HEK293 (cell line): ENCODE measurements at regions not wholly inside any gene's neighbourhood (a gene's known extent, or its start where the extent isn't known, plus 50 kb on each side); places are given as distances from the start of the nearest gene placed in this dataset.

ENCODE experiments used
- KLF7 ChIP-seq: fragments of 450-650 bp; formaldehyde crosslinking; IDR thresholded peaks from 2 replicates; pipeline ENCODE4 v1.5.1; 2016; ENCODE audit warnings: missing biosample characterization, missing genetic modification characterization, borderline replicate concordance
- MZF1 ChIP-seq: fragments of 450-650 bp; formaldehyde crosslinking; IDR thresholded peaks from 2 replicates; pipeline ENCODE4 v1.5.1; 2017; ENCODE audit warnings: missing biosample characterization, missing genetic modification characterization, borderline replicate concordance
- PRDM6 ChIP-seq: fragments of 450-650 bp; formaldehyde crosslinking; IDR thresholded peaks from 2 replicates; pipeline ENCODE4 v1.5.1; 2017; ENCODE audit warnings: missing biosample characterization, missing genetic modification characterization
- SCRT1 ChIP-seq: fragments of 450-650 bp; formaldehyde crosslinking; IDR thresholded peaks from 2 replicates; pipeline ENCODE4 v1.5.1; 2016; ENCODE audit warnings: missing biosample characterization, missing genetic modification characterization, borderline replicate concordance
- TSHZ1 ChIP-seq: fragments of 450-650 bp; formaldehyde crosslinking; IDR thresholded peaks from 2 replicates; pipeline ENCODE4 v1.5.1; 2016; ENCODE audit warnings: missing biosample characterization, missing genetic modification characterization, borderline replicate concordance
- ZBTB7A ChIP-seq: fragments of 450-650 bp; formaldehyde crosslinking; IDR thresholded peaks from 2 replicates; pipeline ENCODE4 v1.5.1; 2016; ENCODE audit warnings: low read depth, missing biosample characterization, missing genetic modification characterization
- ZFP37 ChIP-seq: fragments of 450-650 bp; formaldehyde crosslinking; IDR thresholded peaks from 2 replicates; pipeline ENCODE4 v1.5.1; 2016; ENCODE audit warnings: missing biosample characterization, missing genetic modification characterization
- ZNF121 ChIP-seq: fragments of 450-650 bp; formaldehyde crosslinking; IDR thresholded peaks from 2 replicates; pipeline ENCODE4 v1.5.1; 2016; ENCODE audit warnings: missing biosample characterization, missing genetic modification characterization
- ZNF16 ChIP-seq: fragments of 450-650 bp; formaldehyde crosslinking; IDR thresholded peaks from 2 replicates; pipeline ENCODE4 v1.5.1; 2016; ENCODE audit warnings: low read depth, missing biosample characterization, missing genetic modification characterization
- ZNF23 ChIP-seq: fragments of 450-650 bp; formaldehyde crosslinking; IDR thresholded peaks from 2 replicates; pipeline ENCODE4 v1.5.1; 2016; ENCODE audit warnings: missing biosample characterization, missing genetic modification characterization, borderline replicate concordance
- ZNF239 ChIP-seq: fragments of 450-650 bp; formaldehyde crosslinking; IDR thresholded peaks from 2 replicates; pipeline ENCODE4 v1.5.1; 2016; ENCODE audit warnings: missing biosample characterization, missing genetic modification characterization
- ZNF280D ChIP-seq: fragments of 450-650 bp; formaldehyde crosslinking; IDR thresholded peaks from 2 replicates; pipeline ENCODE4 v1.5.1; 2016; ENCODE audit warnings: missing biosample characterization, missing genetic modification characterization
- ZNF302 ChIP-seq: fragments of 450-650 bp; formaldehyde crosslinking; IDR thresholded peaks from 2 replicates; pipeline ENCODE4 v1.5.1; 2016; ENCODE audit warnings: missing biosample characterization, missing genetic modification characterization, low read depth
- ZNF341 ChIP-seq: fragments of 450-650 bp; formaldehyde crosslinking; IDR thresholded peaks from 2 replicates; pipeline ENCODE4; 2016; ENCODE audit warnings: low read depth, missing biosample characterization, missing genetic modification characterization
- ZNF423 ChIP-seq: fragments of 450-650 bp; formaldehyde crosslinking; IDR thresholded peaks from 2 replicates; pipeline ENCODE4 v1.5.1; 2016; ENCODE audit warnings: missing biosample characterization, missing genetic modification characterization
- ZNF501 ChIP-seq: fragments of 450-650 bp; formaldehyde crosslinking; IDR thresholded peaks from 2 replicates; pipeline ENCODE4 v1.5.1; 2016; ENCODE audit warnings: missing biosample characterization, missing genetic modification characterization
- ZNF514 ChIP-seq: fragments of 450-650 bp; formaldehyde crosslinking; IDR thresholded peaks from 2 replicates; pipeline ENCODE4 v1.5.1; 2016; ENCODE audit warnings: missing biosample characterization, missing genetic modification characterization
- ZNF529 ChIP-seq: fragments of 450-650 bp; formaldehyde crosslinking; IDR thresholded peaks from 2 replicates; pipeline ENCODE4 v1.5.1; 2017; ENCODE audit warnings: missing genetic modification characterization, missing biosample characterization; ENCODE audit not compliant: insufficient replicate concordance
- ZNF544 ChIP-seq: fragments of 450-650 bp; formaldehyde crosslinking; IDR thresholded peaks from 2 replicates; pipeline ENCODE4 v1.5.0; 2017; ENCODE audit warnings: missing biosample characterization, missing genetic modification characterization
- ZNF585B ChIP-seq: fragments of 450-650 bp; formaldehyde crosslinking; IDR thresholded peaks from 2 replicates; pipeline ENCODE4 v1.5.1; 2016; ENCODE audit warnings: missing biosample characterization, missing genetic modification characterization
- ZNF776 ChIP-seq: fragments of 450-650 bp; formaldehyde crosslinking; IDR thresholded peaks from 2 replicates; pipeline ENCODE4 v1.5.0; 2017; ENCODE audit warnings: missing biosample characterization, missing genetic modification characterization, borderline replicate concordance
- ZSCAN4 ChIP-seq: fragments of 450-650 bp; formaldehyde crosslinking; IDR thresholded peaks from 2 replicates; pipeline ENCODE4 v1.5.1; 2017; ENCODE audit warnings: missing biosample characterization, missing genetic modification characterization
- TF ChIP-seq, protein P1 (sequence below): fragments of 450-650 bp; formaldehyde crosslinking; IDR thresholded peaks from 2 replicates; pipeline ENCODE4 v1.5.1; 2016; ENCODE audit warnings: missing biosample characterization, missing genetic modification characterization
- TF ChIP-seq, protein P2 (sequence below): fragments of 450-650 bp; formaldehyde crosslinking; IDR thresholded peaks from 2 replicates; pipeline ENCODE4 v1.5.1; 2016; ENCODE audit warnings: missing biosample characterization, missing genetic modification characterization
- TF ChIP-seq, protein P3 (sequence below): fragments of 450-650 bp; formaldehyde crosslinking; IDR thresholded peaks from 2 replicates; pipeline ENCODE4 v1.5.1; 2016; ENCODE audit warnings: missing biosample characterization, missing genetic modification characterization

- TF ChIP-seq, protein P1, sequence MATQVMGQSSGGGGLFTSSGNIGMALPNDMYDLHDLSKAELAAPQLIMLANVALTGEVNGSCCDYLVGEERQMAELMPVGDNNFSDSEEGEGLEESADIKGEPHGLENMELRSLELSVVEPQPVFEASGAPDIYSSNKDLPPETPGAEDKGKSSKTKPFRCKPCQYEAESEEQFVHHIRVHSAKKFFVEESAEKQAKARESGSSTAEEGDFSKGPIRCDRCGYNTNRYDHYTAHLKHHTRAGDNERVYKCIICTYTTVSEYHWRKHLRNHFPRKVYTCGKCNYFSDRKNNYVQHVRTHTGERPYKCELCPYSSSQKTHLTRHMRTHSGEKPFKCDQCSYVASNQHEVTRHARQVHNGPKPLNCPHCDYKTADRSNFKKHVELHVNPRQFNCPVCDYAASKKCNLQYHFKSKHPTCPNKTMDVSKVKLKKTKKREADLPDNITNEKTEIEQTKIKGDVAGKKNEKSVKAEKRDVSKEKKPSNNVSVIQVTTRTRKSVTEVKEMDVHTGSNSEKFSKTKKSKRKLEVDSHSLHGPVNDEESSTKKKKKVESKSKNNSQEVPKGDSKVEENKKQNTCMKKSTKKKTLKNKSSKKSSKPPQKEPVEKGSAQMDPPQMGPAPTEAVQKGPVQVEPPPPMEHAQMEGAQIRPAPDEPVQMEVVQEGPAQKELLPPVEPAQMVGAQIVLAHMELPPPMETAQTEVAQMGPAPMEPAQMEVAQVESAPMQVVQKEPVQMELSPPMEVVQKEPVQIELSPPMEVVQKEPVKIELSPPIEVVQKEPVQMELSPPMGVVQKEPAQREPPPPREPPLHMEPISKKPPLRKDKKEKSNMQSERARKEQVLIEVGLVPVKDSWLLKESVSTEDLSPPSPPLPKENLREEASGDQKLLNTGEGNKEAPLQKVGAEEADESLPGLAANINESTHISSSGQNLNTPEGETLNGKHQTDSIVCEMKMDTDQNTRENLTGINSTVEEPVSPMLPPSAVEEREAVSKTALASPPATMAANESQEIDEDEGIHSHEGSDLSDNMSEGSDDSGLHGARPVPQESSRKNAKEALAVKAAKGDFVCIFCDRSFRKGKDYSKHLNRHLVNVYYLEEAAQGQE = 0 out of 2 replicates have a peak, but pooled peaks have one; percentile 52
- TF ChIP-seq SCRT1 (no peak), ZNF341 (no peak), KLF7 (tag by site-specific recombination) (no peak), ZNF302 (tag by site-specific recombination) (no peak), MZF1 (tag by site-specific recombination) (no peak), ZBTB7A (no peak), ZNF423 (tag by site-specific recombination) (no peak), ZNF501 (tag by site-specific recombination) (no peak), ZNF121 (tag by site-specific recombination) (no peak), ZNF585B (no peak), ZNF239 (tag by site-specific recombination) (no peak), ZNF544 (tag by site-specific recombination) (no peak), ZFP37 (tag by site-specific recombination) (no peak), ZNF280D (tag by site-specific recombination) (no peak), TSHZ1 (no peak), ZNF23 (tag by site-specific recombination) (no peak), ZNF529 (tag by site-specific recombination) (no peak), ZNF514 (tag by site-specific recombination) (no peak), ZSCAN4 (no peak), ZNF776 (tag by site-specific recombination) (no peak), ZNF16 (tag by site-specific recombination) (no peak), PRDM6 (tag by site-specific recombination) (no peak)
- TF ChIP-seq, protein P2, sequence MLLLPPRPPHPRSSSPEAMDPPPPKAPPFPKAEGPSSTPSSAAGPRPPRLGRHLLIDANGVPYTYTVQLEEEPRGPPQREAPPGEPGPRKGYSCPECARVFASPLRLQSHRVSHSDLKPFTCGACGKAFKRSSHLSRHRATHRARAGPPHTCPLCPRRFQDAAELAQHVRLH (tag by site-specific recombination) = no peak
- TF ChIP-seq, protein P3, sequence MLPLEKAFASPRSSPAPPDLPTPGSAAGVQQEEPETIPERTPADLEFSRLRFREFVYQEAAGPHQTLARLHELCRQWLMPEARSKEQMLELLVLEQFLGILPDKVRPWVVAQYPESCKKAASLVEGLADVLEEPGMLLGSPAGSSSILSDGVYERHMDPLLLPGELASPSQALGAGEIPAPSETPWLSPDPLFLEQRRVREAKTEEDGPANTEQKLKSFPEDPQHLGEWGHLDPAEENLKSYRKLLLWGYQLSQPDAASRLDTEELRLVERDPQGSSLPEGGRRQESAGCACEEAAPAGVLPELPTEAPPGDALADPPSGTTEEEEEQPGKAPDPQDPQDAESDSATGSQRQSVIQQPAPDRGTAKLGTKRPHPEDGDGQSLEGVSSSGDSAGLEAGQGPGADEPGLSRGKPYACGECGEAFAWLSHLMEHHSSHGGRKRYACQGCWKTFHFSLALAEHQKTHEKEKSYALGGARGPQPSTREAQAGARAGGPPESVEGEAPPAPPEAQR (tag by site-specific recombination) = no peak
These were observed 1227.7 kb upstream of the GJE1 start (continued) for GRCh38 chr6:140905050-140905449.
